ENCODE measurements at regions not wholly inside any gene's neighbourhood (a gene's known extent, or its start where the extent isn't known, plus 50 kb on each side); places are given as distances from the start of the nearest gene placed in this dataset.

- TF ChIP-seq Cebpa-rat (IDR thresholded peaks at IDR 0.05), result no peak
- Histone ChIP-seq H4K20me1 (no peaks in the 10 kb centered on the region), H3K36me3 (peaks cover 0 to 54% (median 33%) of the 10 kb centered on the region in 11 experiments; a peak in 17 of 22 replicates), H3K9me3 (replicated peaks in 1 of 11) (peaks cover 11 to 60% (median 51%) of the 10 kb centered on the region in 11 experiments; a peak in 20 of 22 replicates), H3K27ac (peak overlapping the region; percentile 63 to 90 (median 81); a peak in 21 of 22 replicates), H3K9ac (peak overlapping the region; percentile 66 to 79 (median 73); a peak in 21 of 22 replicates), H3K4me2 (peak overlapping the region; percentile 71 to 90 (median 84)), H3K4me3 (peak overlapping the region in 4 of 10 experiments; percentile 9 to 38 (median 20); a peak in 6 of 20 replicates), H3K4me1 (peaks cover 31 to 62% (median 53%) of the 10 kb centered on the region in 10 experiments), H3K27me3 (no peaks in the 10 kb centered on the region)
Observed at GRCh38 chr15:99496302-99496629, 69.5 kb upstream of the MEF2A start.

DNA sequence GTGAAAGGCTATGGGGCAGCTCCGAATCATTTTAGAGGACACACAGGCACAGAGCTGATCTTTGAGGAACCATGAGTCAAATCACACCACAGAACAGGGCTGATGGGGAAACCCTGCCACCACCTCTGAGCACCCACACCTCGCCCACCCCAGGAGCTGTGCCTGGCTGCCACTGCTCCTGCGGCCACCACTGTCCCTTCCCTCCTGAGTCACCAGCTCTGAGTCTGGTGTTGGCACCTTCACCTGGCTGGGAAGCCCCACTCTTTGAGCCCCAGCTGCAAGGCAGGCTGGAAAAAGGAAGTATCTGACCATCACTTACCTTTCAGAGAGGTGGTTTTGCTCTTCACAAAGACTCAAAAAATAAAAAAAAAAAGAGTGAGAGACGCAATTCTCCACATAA is 63.6 kb upstream of the MEF2A start:
- Histone ChIP-seq H3K9me3 (replicated peaks in 1 of 11) (peaks cover 6 to 38% (median 35%) of the 10 kb centered on the region in 11 experiments; a peak in 20 of 22 replicates), H3K4me3 (no peak overlapping the region), H3K4me1 (peaks cover 68 to 86% (median 79%) of the 10 kb centered on the region in 10 experiments), H3K4me2 (peak overlapping the region; percentile 60 to 94 (median 90)), H3K36me3 (peaks cover 0 to 52% (median 33%) of the 10 kb centered on the region in 11 experiments; a peak in 17 of 22 replicates), H3K27me3 (no peaks in the 10 kb centered on the region), H4K20me1 (no peaks in the 10 kb centered on the region), H3K9ac (peak overlapping the region in 3 of 11 experiments; percentile 12 to 47 (median 15); a peak in 2 of 22 replicates), H3K27ac (peak overlapping the region in 10 of 11 experiments; percentile 63 to 100 (median 98); a peak in 16 of 22 replicates)
- TF ChIP-seq Cebpa-rat (IDR thresholded peaks at IDR 0.05), result no peak

- peak overlapping the region; percentile 60 to 94 (median 90) for H3K4me2 ChIP-seq
Observed at GRCh38 chr15:99502661-99503060, 63.1 kb upstream of the MEF2A start.

GRCh38 chr15:99503411-99503810 is 62.4 kb upstream of the MEF2A start:
- Histone ChIP-seq H3K9me3 (replicated peaks in 1 of 11) (peaks cover 6 to 26% (median 23%) of the 10 kb centered on the region in 11 experiments; a peak in 20 of 22 replicates), H4K20me1 (no peaks in the 10 kb centered on the region), H3K4me1 (peaks cover 74 to 92% (median 84%) of the 10 kb centered on the region in 10 experiments), H3K4me3 (peak overlapping the region in 2 of 10 experiments; percentile 10 to 38; a peak in 1 of 20 replicates), H3K27ac (peak overlapping the region in 10 of 11 experiments; percentile 63 to 100 (median 98); a peak in 21 of 22 replicates), H3K27me3 (no peaks in the 10 kb centered on the region), H3K36me3 (peaks cover 0 to 39% (median 22%) of the 10 kb centered on the region in 11 experiments; a peak in 17 of 22 replicates), H3K4me2 (peak overlapping the region; percentile 76 to 94 (median 90)), H3K9ac (peak overlapping the region in 9 of 11 experiments; percentile 62 to 95 (median 70); a peak in 17 of 22 replicates)
- TF ChIP-seq Cebpa-rat (IDR thresholded peaks at IDR 0.05), result no peak

More at GRCh38 chr15:99502661-99503060, 63.1 kb upstream of the MEF2A start:
- peaks cover 0 to 47% (median 29%) of the 10 kb centered on the region in 11 experiments; a peak in 17 of 22 replicates for H3K36me3 ChIP-seq
- no peak for TF ChIP-seq Cebpa-rat (IDR thresholded peaks at IDR 0.05)
- H3K27ac ChIP-seq, result peak overlapping the region in 10 of 11 experiments; percentile 63 to 100 (median 98); a peak in 17 of 22 replicates
- H3K4me3 ChIP-seq, result no peak overlapping the region
- peaks cover 73 to 89% (median 83%) of the 10 kb centered on the region in 10 experiments for H3K4me1 ChIP-seq
- H4K20me1 ChIP-seq, result no peaks in the 10 kb centered on the region
- H3K9me3 ChIP-seq (replicated peaks in 1 of 11), result peaks cover 6 to 34% (median 30%) of the 10 kb centered on the region in 11 experiments; a peak in 20 of 22 replicates
- no peaks in the 10 kb centered on the region for H3K27me3 ChIP-seq
- peak overlapping the region in 3 of 11 experiments; percentile 12 to 95 (median 47); a peak in 5 of 22 replicates for H3K9ac ChIP-seq

- Histone ChIP-seq H3K9me3 (replicated peaks in 1 of 11) (peaks cover 3 to 20% (median 16%) of the 10 kb centered on the region in 11 experiments; a peak in 20 of 22 replicates), H3K4me2 (peak overlapping the region; percentile 76 to 94 (median 90)), H3K9ac (peak overlapping the region in 10 of 11 experiments; percentile 42 to 95 (median 69); a peak in 18 of 22 replicates), H3K36me3 (peaks cover 0 to 31% (median 14%) of the 10 kb centered on the region in 11 experiments; a peak in 16 of 22 replicates), H3K27me3 (no peaks in the 10 kb centered on the region), H3K27ac (peak overlapping the region; percentile 34 to 100 (median 98); a peak in 21 of 22 replicates), H3K4me1 (peaks cover 79 to 97% (median 90%) of the 10 kb centered on the region in 10 experiments), H3K4me3 (peak overlapping the region in 2 of 10 experiments; percentile 10 to 38; a peak in 2 of 20 replicates), H4K20me1 (no peaks in the 10 kb centered on the region)
- TF ChIP-seq Cebpa-rat (IDR thresholded peaks at IDR 0.05), result peak in 8 of 11 experiments; percentile 23 to 76 (median 46); a peak in 7 of 22 replicates
Observed at GRCh38 chr15:99504071-99504822, 61.5 kb upstream of the MEF2A start.

- peak overlapping the region in 1 of 10 experiments; percentile 35; a peak in 1 of 20 replicates for H3K4me3 ChIP-seq
- H3K9ac ChIP-seq, result peak overlapping the region in 10 of 11 experiments; percentile 42 to 95 (median 69); a peak in 17 of 22 replicates
Observed at GRCh38 chr15:99504823-99505551, 60.8 kb upstream of the MEF2A start.

GRCh38 chr15:99506399-99506798 is 59.4 kb upstream of the MEF2A start:
- peaks cover 0 to 10% (median 0%) of the 10 kb centered on the region in 11 experiments; a peak in 4 of 22 replicates for H3K36me3 ChIP-seq
- no peaks in the 10 kb centered on the region for H3K27me3 ChIP-seq
- peak overlapping the region in 9 of 11 experiments; percentile 81 to 96 (median 93); a peak in 14 of 22 replicates for H3K9ac ChIP-seq
- H3K9me3 ChIP-seq (replicated peaks in 1 of 11), result peaks cover 0 to 6% (median 0%) of the 10 kb centered on the region in 11 experiments; a peak in 8 of 22 replicates
- H3K27ac ChIP-seq, result peak overlapping the region in 9 of 11 experiments; percentile 91 to 100 (median 99); a peak in 18 of 22 replicates
- peak overlapping the region in 4 of 10 experiments; percentile 48 to 63 (median 52); a peak in 4 of 20 replicates for H3K4me3 ChIP-seq
- H3K4me2 ChIP-seq, result peak overlapping the region; percentile 83 to 94 (median 90); a peak in 21 of 22 replicates
- no peaks in the 10 kb centered on the region for H4K20me1 ChIP-seq
- no peak for TF ChIP-seq Cebpa-rat (IDR thresholded peaks at IDR 0.05)
- peaks cover 98 to 100% (median 100%) of the 10 kb centered on the region in 10 experiments for H3K4me1 ChIP-seq

More at GRCh38 chr15:99504823-99505551, 60.8 kb upstream of the MEF2A start:
- Histone ChIP-seq H4K20me1 (no peaks in the 10 kb centered on the region), H3K4me2 (peak overlapping the region; percentile 76 to 94 (median 90)), H3K9me3 (replicated peaks in 1 of 11) (peaks cover 0 to 14% (median 9%) of the 10 kb centered on the region in 11 experiments; a peak in 17 of 22 replicates), H3K27ac (peak overlapping the region; percentile 34 to 100 (median 98); a peak in 21 of 22 replicates), H3K36me3 (peaks cover 0 to 24% (median 7%) of the 10 kb centered on the region in 11 experiments; a peak in 10 of 22 replicates), H3K27me3 (no peaks in the 10 kb centered on the region), H3K4me1 (peaks cover 86 to 100% (median 97%) of the 10 kb centered on the region in 10 experiments)
- no peak for TF ChIP-seq Cebpa-rat (IDR thresholded peaks at IDR 0.05)

All from BLaER1 treated with 17β-estradiol and CSF1 and Interleukin-3, amounts not matched to agents 10 nM and 100 nM (cell line).